ENCODE measurements at regions not wholly inside any gene's neighbourhood (a gene's known extent, or its start where the extent isn't known, plus 50 kb on each side); places are given as distances from the start of the nearest gene placed in this dataset.

DNA sequence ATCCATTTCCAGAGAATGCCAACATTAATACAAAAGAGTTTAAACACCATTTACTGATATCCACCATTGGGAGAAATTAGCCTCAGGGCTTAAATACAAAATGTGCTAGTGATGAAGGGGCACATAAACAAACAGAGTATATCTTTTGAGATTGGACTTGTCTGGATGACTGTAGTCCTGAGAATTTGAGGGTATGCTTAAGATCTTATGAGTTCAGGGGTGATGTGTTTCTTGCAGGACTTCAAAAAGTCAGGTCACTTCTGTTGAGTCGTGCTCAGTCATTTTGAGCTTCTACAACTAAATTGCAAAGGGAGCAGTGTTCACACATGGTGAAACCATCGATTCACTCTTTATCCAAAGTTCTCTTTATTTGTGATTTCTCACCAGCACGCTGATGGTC is 425.7 kb downstream of the ATP23 start:
- Histone ChIP-seq H3K4me3 (ENCODE audit: low read depth in 2 of 2, low read length in 1 of 2) (no peak overlapping the region), H3K9ac (no peak overlapping the region), H3K27ac (ENCODE audit: low read depth in 2 of 2, low read length in 1 of 2) (no peak overlapping the region), H3K9me2 (no peaks in the 10 kb centered on the region), H3K4me2 (no peak overlapping the region), H3F3A (replicated peaks; ENCODE audit: insufficient read depth) (peaks cover 13% of the 10 kb centered on the region), H2AFZ (ENCODE audit: low read depth) (no peak overlapping the region), H3K79me2 (ENCODE audit: insufficient read depth) (no peaks in the 10 kb centered on the region), H3K4me1 (ENCODE audit: control insufficient read depth in 1 of 2, insufficient read depth in 2 of 2, low read depth in 1 of 2, low read length in 1 of 2) (peaks cover 0 to 22% of the 10 kb centered on the region in 2 experiments; a peak in 2 of 4 replicates), H3K36me3 (replicated peaks in 1 of 2; ENCODE audit: control insufficient read depth in 1 of 2, insufficient read depth in 2 of 2, low read length in 1 of 2) (no peaks in the 10 kb centered on the region), H3K9me3 (no peaks in the 10 kb centered on the region), H4K20me1 (ENCODE audit: insufficient read depth) (no peaks in the 10 kb centered on the region), H3K27me3 (ENCODE audit: insufficient read depth) (no peaks in the 10 kb centered on the region)
- POLR2A ChIA-PET = no interaction called here
- WGBS (ENCODE audit: low lambda C conversion rate) = 29% methylated on average over 3 of the region's 3 CpGs
- DNase-seq = no peak
- TF ChIP-seq, protein P1, sequence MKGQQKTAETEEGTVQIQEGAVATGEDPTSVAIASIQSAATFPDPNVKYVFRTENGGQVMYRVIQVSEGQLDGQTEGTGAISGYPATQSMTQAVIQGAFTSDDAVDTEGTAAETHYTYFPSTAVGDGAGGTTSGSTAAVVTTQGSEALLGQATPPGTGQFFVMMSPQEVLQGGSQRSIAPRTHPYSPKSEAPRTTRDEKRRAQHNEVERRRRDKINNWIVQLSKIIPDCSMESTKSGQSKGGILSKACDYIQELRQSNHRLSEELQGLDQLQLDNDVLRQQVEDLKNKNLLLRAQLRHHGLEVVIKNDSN (IDR thresholded peaks at IDR 0.05; ENCODE audit: borderline replicate concordance, low read depth) = no peak
- TF ChIP-seq GATA2 (CRISPR knock-in tag; IDR thresholded peaks at IDR 0.05) (no peak), FOXM1 (IDR thresholded peaks at IDR 0.05; ENCODE audit: low read depth) (no peak), TAF1 (IDR thresholded peaks at IDR 0.05; ENCODE audit: borderline replicate concordance, low read depth, low read length) (no peak), FOXJ3 (CRISPR knock-in tag; IDR thresholded peaks at IDR 0.05) (no peak), YY1 (IDR thresholded peaks at IDR 0.05; ENCODE audit: low read depth) (no peak), POLR2AphosphoS5 (IDR thresholded peaks at IDR 0.05; ENCODE audit: low read depth, low read length) (no peak), SMC3 (IDR thresholded peaks at IDR 0.05; ENCODE audit: low read depth, low read length) (no peak), ELF1 (IDR thresholded peaks at IDR 0.05) (no peak), NRF1 (IDR thresholded peaks at IDR 0.05; ENCODE audit: low read depth, low read length) (no peak), EP300 (IDR thresholded peaks at IDR 0.05; ENCODE audit: borderline replicate concordance in 1 of 2, low read depth in 1 of 2, low read length in 1 of 2) (no peak), RFX5 (IDR thresholded peaks at IDR 0.05; ENCODE audit: low read length) (no peak)
- TF ChIP-seq, protein P2, sequence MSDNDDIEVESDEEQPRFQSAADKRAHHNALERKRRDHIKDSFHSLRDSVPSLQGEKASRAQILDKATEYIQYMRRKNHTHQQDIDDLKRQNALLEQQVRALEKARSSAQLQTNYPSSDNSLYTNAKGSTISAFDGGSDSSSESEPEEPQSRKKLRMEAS (IDR thresholded peaks at IDR 0.05; ENCODE audit: low read depth) = no peak
- TF ChIP-seq, protein P3, sequence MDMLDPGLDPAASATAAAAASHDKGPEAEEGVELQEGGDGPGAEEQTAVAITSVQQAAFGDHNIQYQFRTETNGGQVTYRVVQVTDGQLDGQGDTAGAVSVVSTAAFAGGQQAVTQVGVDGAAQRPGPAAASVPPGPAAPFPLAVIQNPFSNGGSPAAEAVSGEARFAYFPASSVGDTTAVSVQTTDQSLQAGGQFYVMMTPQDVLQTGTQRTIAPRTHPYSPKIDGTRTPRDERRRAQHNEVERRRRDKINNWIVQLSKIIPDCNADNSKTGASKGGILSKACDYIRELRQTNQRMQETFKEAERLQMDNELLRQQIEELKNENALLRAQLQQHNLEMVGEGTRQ (IDR thresholded peaks at IDR 0.05; ENCODE audit: borderline replicate concordance, low read depth, low read length) = no peak
- TF ChIP-seq, protein P4, sequence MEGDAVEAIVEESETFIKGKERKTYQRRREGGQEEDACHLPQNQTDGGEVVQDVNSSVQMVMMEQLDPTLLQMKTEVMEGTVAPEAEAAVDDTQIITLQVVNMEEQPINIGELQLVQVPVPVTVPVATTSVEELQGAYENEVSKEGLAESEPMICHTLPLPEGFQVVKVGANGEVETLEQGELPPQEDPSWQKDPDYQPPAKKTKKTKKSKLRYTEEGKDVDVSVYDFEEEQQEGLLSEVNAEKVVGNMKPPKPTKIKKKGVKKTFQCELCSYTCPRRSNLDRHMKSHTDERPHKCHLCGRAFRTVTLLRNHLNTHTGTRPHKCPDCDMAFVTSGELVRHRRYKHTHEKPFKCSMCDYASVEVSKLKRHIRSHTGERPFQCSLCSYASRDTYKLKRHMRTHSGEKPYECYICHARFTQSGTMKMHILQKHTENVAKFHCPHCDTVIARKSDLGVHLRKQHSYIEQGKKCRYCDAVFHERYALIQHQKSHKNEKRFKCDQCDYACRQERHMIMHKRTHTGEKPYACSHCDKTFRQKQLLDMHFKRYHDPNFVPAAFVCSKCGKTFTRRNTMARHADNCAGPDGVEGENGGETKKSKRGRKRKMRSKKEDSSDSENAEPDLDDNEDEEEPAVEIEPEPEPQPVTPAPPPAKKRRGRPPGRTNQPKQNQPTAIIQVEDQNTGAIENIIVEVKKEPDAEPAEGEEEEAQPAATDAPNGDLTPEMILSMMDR (IDR thresholded peaks at IDR 0.05) = no peak
- TF ChIP-seq, protein P5, sequence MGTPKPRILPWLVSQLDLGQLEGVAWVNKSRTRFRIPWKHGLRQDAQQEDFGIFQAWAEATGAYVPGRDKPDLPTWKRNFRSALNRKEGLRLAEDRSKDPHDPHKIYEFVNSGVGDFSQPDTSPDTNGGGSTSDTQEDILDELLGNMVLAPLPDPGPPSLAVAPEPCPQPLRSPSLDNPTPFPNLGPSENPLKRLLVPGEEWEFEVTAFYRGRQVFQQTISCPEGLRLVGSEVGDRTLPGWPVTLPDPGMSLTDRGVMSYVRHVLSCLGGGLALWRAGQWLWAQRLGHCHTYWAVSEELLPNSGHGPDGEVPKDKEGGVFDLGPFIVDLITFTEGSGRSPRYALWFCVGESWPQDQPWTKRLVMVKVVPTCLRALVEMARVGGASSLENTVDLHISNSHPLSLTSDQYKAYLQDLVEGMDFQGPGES (IDR thresholded peaks at IDR 0.05; ENCODE audit: low read depth, low read length) = no peak
- TF ChIP-seq, protein P6, sequence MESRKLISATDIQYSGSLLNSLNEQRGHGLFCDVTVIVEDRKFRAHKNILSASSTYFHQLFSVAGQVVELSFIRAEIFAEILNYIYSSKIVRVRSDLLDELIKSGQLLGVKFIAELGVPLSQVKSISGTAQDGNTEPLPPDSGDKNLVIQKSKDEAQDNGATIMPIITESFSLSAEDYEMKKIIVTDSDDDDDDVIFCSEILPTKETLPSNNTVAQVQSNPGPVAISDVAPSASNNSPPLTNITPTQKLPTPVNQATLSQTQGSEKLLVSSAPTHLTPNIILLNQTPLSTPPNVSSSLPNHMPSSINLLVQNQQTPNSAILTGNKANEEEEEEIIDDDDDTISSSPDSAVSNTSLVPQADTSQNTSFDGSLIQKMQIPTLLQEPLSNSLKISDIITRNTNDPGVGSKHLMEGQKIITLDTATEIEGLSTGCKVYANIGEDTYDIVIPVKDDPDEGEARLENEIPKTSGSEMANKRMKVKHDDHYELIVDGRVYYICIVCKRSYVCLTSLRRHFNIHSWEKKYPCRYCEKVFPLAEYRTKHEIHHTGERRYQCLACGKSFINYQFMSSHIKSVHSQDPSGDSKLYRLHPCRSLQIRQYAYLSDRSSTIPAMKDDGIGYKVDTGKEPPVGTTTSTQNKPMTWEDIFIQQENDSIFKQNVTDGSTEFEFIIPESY (IDR thresholded peaks at IDR 0.05; ENCODE audit: borderline replicate concordance, low read depth) = no peak
- CTCF ChIA-PET = no interaction called here
